ENCODE measurements at regions not wholly inside any gene's neighbourhood (a gene's known extent, or its start where the extent isn't known, plus 50 kb on each side); places are given as distances from the start of the nearest gene placed in this dataset.

GRCh38 chr3:95029644-95030043 is 966.8 kb downstream of the NSUN3 start:
- intact Hi-C loops (cut with micrococcal nuclease; ENCODE audit: unreplicated experiment): no loop called here
- H3K4me3 ChIP-seq (ENCODE audit: low read depth, low read length, poor library complexity, severe bottlenecking): no peak overlapping the region
- H3K27ac ChIP-seq (ENCODE audit: low read depth, low read length, poor library complexity, severe bottlenecking): no peak overlapping the region
- BruUV-seq (replicated peaks): no TSS peak
- no peak for DNase-seq (ENCODE audit: low spot score)
- ChIA-PET POLR2A (ENCODE audit: low non-redundant PET) (no interaction called here), CTCF (no interaction called here)
- H3K9me3 ChIP-seq (ENCODE audit: low read depth, low read length, poor library complexity, severe bottlenecking): peaks cover 15% of the 10 kb centered on the region
- TF ChIP-seq EZH2 (IDR thresholded peaks at IDR 0.05; ENCODE audit: borderline replicate concordance, low read depth, low read length, poor library complexity, severe bottlenecking) (no peak), CTCF (conservative IDR thresholded peaks at IDR 0.05; ENCODE audit: low read depth, low read length) (no peak)
- no peaks in the 10 kb centered on the region for H3K36me3 ChIP-seq (ENCODE audit: insufficient read depth, low read length, poor library complexity, severe bottlenecking)
- no peaks in the 10 kb centered on the region for H3K4me1 ChIP-seq (ENCODE audit: insufficient read depth, low read length, poor library complexity, severe bottlenecking)
- H3K27me3 ChIP-seq (replicated peaks; ENCODE audit: insufficient read depth, low read depth, low read length, poor library complexity): no peaks in the 10 kb centered on the region

- no peaks in the 10 kb centered on the region for H3K4me1 ChIP-seq (ENCODE audit: insufficient read depth, low read length, poor library complexity, severe bottlenecking)
- ChIA-PET POLR2A (ENCODE audit: low non-redundant PET) (no interaction called here), CTCF (no interaction called here)
- DNase-seq (ENCODE audit: low spot score): no peak
- no TSS peak for BruUV-seq (replicated peaks)
- intact Hi-C loops (cut with micrococcal nuclease; ENCODE audit: unreplicated experiment): no loop called here
- H3K9me3 ChIP-seq (ENCODE audit: low read depth, low read length, poor library complexity, severe bottlenecking): peaks cover 28% of the 10 kb centered on the region
- no peaks in the 10 kb centered on the region for H3K27me3 ChIP-seq (replicated peaks; ENCODE audit: insufficient read depth, low read depth, low read length, poor library complexity)
- no peaks in the 10 kb centered on the region for H3K36me3 ChIP-seq (ENCODE audit: insufficient read depth, low read length, poor library complexity, severe bottlenecking)
- H3K27ac ChIP-seq (ENCODE audit: low read depth, low read length, poor library complexity, severe bottlenecking): no peak overlapping the region
- no peak overlapping the region for H3K4me3 ChIP-seq (ENCODE audit: low read depth, low read length, poor library complexity, severe bottlenecking)
- TF ChIP-seq EZH2 (IDR thresholded peaks at IDR 0.05; ENCODE audit: borderline replicate concordance, low read depth, low read length, poor library complexity, severe bottlenecking) (no peak), CTCF (conservative IDR thresholded peaks at IDR 0.05; ENCODE audit: low read depth, low read length) (no peak)
Observed at GRCh38 chr3:95036526-95037021, 973.7 kb downstream of the NSUN3 start.

GRCh38 chr3:95037097-95037496 is 974.2 kb downstream of the NSUN3 start:
- no peaks in the 10 kb centered on the region for H3K27me3 ChIP-seq (replicated peaks; ENCODE audit: insufficient read depth, low read depth, low read length, poor library complexity)
- no peak overlapping the region for H3K4me3 ChIP-seq (ENCODE audit: low read depth, low read length, poor library complexity, severe bottlenecking)
- no peak for DNase-seq (ENCODE audit: low spot score)
- ChIA-PET CTCF (no interaction called here), POLR2A (ENCODE audit: low non-redundant PET) (no interaction called here)
- no peak overlapping the region for H3K27ac ChIP-seq (ENCODE audit: low read depth, low read length, poor library complexity, severe bottlenecking)
- no TSS peak for BruUV-seq (replicated peaks)
- H3K4me1 ChIP-seq (ENCODE audit: insufficient read depth, low read length, poor library complexity, severe bottlenecking): no peaks in the 10 kb centered on the region
- peaks cover 28% of the 10 kb centered on the region for H3K9me3 ChIP-seq (ENCODE audit: low read depth, low read length, poor library complexity, severe bottlenecking)
- TF ChIP-seq EZH2 (IDR thresholded peaks at IDR 0.05; ENCODE audit: borderline replicate concordance, low read depth, low read length, poor library complexity, severe bottlenecking) (no peak), CTCF (conservative IDR thresholded peaks at IDR 0.05; ENCODE audit: low read depth, low read length) (no peak)
- intact Hi-C loops (cut with micrococcal nuclease; ENCODE audit: unreplicated experiment): no loop called here
- H3K36me3 ChIP-seq (ENCODE audit: insufficient read depth, low read length, poor library complexity, severe bottlenecking): no peaks in the 10 kb centered on the region

Data from A673 (cell line).